SJCRH30 (cell line): ENCODE measurements at regions not wholly inside any gene's neighbourhood (a gene's known extent, or its start where the extent isn't known, plus 50 kb on each side); places are given as distances from the start of the nearest gene placed in this dataset.

Source experiments
- DNase-seq, 2 experiments: peaks; one replicate each; pipeline ENCODE4 v3.0.0-alpha.2; 2015 to 2020
- H3K27ac ChIP-seq: fragments of 250-450 bp; sonication (Bioruptor Pico); 2 replicates; pipeline ENCODE4 v1.5.1; 2020; ENCODE audit warnings: mild to moderate bottlenecking, moderate library complexity
- H3K27me3 ChIP-seq: fragments of 250-450 bp; sonication (Bioruptor Pico); 2 replicates; pipeline ENCODE4 v1.5.1; 2020; ENCODE audit warnings: mild to moderate bottlenecking, moderate library complexity
- H3K36me3 ChIP-seq: fragments of 250-450 bp; sonication (Bioruptor Pico); 2 replicates; pipeline ENCODE4 v1.5.1; 2020; ENCODE audit warnings: mild to moderate bottlenecking, moderate library complexity
- H3K4me1 ChIP-seq: fragments of 250-450 bp; sonication (Bioruptor Pico); 2 replicates; pipeline ENCODE4 v1.5.1; 2020; ENCODE audit warnings: mild to moderate bottlenecking, moderate library complexity
- H3K4me3 ChIP-seq: fragments of 250-450 bp; sonication (Bioruptor Pico); 2 replicates; pipeline ENCODE4 v1.5.1; 2020; ENCODE audit warnings: mild to moderate bottlenecking, moderate library complexity
- H3K9me3 ChIP-seq: fragments of 250-450 bp; sonication (Bioruptor Pico); replicated peaks from 2 replicates; pipeline ENCODE4 v1.5.1; 2020; ENCODE audit warnings: mild to moderate bottlenecking, moderate library complexity

DNA sequence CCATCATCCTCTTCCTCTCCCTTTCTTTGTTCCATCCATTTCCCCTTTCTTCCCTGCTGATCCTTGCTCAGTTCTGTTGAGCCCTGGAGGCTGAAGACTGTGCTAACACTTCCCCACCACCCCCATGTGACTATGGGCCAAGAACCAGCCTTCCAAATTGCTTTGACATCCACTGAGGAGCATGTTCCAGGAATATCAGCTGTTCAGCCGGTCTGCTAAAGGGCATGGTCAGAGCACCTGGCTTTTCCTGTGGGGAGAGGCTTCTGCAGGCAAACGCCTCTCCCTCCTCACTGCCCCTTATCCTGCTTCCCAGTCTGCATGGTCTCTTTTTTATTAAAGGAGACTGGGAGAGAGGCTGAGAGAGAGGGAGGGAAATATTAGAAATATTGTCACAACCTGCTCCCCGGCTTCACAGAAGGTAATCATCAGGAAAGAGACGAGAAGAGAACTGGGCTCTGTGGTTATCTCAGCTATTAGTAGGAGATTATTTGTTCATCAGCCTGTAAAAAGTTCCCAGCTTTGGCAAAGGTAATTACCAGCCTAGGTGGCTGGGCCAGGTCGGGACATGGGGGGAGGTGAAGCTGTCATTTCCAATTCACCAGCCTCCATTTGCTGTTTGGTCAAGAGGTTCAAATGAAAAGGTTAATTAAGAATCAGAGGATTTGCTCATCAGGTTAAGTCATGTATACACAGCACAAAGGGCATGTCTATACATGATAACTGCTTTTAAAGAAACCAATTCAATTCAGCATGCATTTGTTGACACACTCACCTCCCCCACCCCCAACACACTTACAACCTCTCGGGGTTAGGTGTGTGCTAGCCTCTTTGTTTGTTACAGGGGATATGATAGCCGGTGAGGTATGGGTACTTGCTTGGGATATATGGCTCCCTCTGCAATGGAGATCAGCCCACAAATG is 83.7 kb upstream of the CRHR1 start:
- H3K4me1 ChIP-seq = no peaks in the 10 kb centered on the region
- H3K36me3 ChIP-seq = no peaks in the 10 kb centered on the region
- H3K27me3 ChIP-seq = no peaks in the 10 kb centered on the region; the same call in 1 of the 2 replicates
- no peak for DNase-seq
- H3K4me3 ChIP-seq = no peak overlapping the region
- H3K27ac ChIP-seq = no peak overlapping the region
- H3K9me3 ChIP-seq = no peaks in the 10 kb centered on the region

DNA sequence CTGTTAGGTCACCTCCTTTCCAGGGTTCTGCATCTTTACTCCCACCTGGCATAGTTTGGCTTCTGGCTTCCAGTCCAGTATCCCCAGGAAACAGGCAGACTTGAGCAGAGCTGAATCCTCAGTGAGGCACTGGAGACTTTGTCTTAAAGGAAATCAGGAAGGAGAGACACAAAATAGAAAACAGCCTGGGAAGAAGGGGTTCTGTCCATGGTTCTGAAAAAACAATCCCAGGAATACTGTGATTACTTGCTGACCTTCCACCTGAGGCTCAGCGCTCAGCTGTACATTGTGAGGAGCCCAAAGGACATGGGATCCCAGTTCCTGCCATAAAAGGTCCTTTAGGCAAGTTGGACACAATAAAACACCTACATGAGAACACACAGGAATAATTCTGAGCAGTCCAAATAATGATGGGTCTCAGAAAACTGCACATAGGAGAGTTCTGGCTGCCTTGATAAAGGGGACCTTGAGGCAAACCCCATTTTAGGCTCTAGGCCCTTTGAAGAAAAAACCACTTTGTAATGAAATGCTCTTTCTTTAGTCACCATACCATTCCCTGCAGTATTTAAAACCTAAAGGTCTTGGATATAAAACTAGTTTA is 81.4 kb upstream of the CRHR1 start:
- no peak overlapping the region for H3K4me3 ChIP-seq
- no peaks in the 10 kb centered on the region for H3K9me3 ChIP-seq
- H3K27me3 ChIP-seq = no peaks in the 10 kb centered on the region
- no peak overlapping the region for H3K27ac ChIP-seq
- DNase-seq = peak in 1 of 2 experiments; percentile 56
- H3K4me1 ChIP-seq = no peaks in the 10 kb centered on the region
- H3K36me3 ChIP-seq = no peaks in the 10 kb centered on the region

DNA sequence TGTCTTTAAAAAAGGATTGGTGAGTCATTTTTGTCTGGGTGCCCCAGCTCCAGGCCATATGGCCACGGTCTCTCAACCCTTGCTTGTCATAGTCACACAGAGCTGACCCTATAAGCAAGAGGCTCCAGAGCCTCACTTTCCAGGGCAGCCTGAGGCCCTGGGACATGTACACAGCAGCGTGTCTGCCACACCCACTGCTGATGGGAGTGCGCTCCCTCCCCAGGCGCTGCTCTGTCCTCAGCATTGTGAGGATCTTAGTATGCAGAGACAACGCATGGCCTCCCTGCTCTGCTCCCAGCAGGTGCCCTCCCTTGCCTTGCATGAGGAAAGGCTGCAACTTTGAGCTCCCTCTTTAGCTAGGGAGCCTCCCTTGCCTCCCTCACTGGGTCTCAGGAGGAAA is 80.8 kb upstream of the CRHR1 start:
- no peak for DNase-seq
- Histone ChIP-seq H3K36me3 (no peaks in the 10 kb centered on the region), H3K9me3 (no peaks in the 10 kb centered on the region), H3K4me3 (no peak overlapping the region), H3K4me1 (no peaks in the 10 kb centered on the region), H3K27me3 (no peaks in the 10 kb centered on the region; the same call in none of the 2 replicates), H3K27ac (no peak overlapping the region)

DNA sequence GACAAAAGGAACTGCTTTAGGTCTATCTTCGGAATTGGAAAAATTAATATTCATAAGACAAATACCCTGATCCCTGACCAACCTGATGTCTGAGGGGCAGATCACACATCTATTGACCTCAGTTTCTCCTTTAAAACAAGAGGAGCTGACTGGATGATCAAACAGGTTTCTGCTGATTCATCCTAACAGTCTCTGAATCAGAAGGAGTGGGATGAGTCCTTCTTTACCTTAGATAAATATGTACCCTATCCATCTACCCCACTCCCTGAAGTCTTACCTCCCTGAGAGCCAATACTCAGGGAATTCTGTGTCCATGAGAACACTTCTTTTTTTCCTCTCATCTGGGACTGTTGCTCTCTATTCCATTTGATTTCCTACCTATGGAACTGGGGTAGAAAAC is 80.3 kb upstream of the CRHR1 start:
- Histone ChIP-seq H3K27ac (no peak overlapping the region), H3K27me3 (peaks cover 4% of the 10 kb centered on the region), H3K9me3 (no peaks in the 10 kb centered on the region), H3K4me1 (no peaks in the 10 kb centered on the region), H3K4me3 (no peak overlapping the region), H3K36me3 (no peaks in the 10 kb centered on the region)
- no peak for DNase-seq

DNA sequence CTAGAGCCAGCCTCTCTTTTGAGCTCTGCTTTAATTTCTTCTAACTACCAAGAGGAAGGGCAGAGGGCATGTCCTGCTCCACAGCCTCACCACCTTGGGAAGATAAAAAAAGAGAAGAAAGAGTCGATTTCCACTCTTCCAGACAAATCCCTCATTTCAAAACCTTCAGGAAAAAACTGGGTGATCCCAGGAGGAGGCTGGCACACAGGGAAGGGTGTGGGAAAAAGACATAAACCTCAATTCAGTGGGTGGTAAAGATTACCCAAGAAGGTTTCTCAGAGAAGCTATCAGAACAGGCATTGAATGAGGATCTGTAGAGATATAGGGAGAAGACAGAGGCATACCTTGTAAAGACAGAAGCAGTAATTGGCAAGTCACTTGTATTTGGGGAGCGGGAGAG is 79.9 kb upstream of the CRHR1 start:
- H3K9me3 ChIP-seq = no peaks in the 10 kb centered on the region
- H3K36me3 ChIP-seq = no peaks in the 10 kb centered on the region
- no peak for DNase-seq
- no peaks in the 10 kb centered on the region for H3K4me1 ChIP-seq
- no peak overlapping the region for H3K4me3 ChIP-seq
- no peak overlapping the region for H3K27ac ChIP-seq
- peaks cover 7% of the 10 kb centered on the region for H3K27me3 ChIP-seq

DNA sequence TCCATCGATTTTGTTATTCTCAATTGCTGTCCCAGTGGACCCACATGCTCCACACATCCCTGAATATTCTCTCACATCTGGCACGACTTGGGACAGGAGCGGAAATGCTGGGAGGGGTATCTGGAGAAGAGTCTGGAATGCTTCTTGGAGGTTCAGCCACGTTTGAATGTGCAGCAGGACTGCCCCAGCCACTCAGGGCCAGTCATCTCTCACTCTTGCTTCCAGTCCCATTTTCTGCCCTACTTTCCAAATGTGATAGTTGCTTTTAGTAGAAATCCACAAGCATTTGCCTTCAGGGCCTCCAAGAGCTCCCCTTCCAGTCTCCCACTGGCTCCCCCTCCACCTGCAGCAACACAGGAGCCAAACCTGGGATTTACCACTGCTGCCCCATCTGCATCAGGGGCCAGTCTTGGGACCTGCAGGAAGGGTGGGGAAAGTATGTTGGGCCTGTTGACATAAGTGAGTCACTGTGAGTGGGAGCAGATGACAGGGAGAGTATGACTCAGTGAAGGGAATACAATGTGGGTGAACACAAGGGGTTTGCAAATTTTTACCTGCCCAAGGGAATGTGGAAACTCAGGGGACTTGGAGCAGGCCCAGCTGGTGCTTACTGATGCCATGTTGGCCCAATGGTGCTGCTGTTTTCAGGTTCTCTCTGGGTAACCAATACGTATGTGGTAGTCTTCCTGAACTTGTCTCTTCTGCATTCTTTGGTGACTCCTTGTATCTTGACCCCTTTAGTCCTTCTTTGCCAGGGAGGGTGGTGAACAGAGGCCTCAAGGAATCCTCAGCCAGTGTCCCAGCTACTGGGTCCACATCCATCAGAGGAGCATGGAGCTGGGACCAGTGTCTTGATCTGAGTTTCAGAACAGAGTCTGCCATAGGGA is 78.8 kb upstream of the CRHR1 start:
- Histone ChIP-seq H3K27me3 (peaks cover 11% of the 10 kb centered on the region), H3K27ac (no peak overlapping the region)
- no peak for DNase-seq

DNA sequence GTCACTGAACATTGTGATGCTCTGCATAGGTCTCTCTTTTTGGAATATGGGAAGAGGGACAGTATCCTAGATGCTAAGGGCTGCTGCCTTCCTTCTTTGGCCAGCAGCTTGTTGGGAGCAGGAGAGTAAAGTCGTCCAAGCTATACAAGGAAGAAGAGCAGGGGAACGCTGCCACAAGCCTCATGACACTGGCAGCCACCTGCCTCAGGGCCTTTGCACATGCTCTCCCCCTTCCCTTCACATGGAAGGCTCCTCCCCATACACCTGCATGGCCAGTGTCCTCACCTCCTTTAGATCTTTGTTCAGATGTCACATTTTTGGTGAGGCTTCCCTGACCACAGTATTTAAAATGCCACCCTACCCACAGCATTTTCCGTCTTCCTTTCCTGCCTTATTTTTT is 78.1 kb upstream of the CRHR1 start:
- H3K27ac ChIP-seq = no peak overlapping the region
- peaks cover 13% of the 10 kb centered on the region for H3K27me3 ChIP-seq
- DNase-seq = no peak
- H3K4me3 ChIP-seq = no peak overlapping the region
- H3K36me3 ChIP-seq = no peaks in the 10 kb centered on the region
- no peaks in the 10 kb centered on the region for H3K4me1 ChIP-seq
- no peaks in the 10 kb centered on the region for H3K9me3 ChIP-seq

More for the DNA sequence above, 78.8 kb upstream of the CRHR1 start:
- Histone ChIP-seq H3K9me3 (no peaks in the 10 kb centered on the region), H3K36me3 (no peaks in the 10 kb centered on the region), H3K4me3 (no peak overlapping the region), H3K4me1 (no peaks in the 10 kb centered on the region)

DNA sequence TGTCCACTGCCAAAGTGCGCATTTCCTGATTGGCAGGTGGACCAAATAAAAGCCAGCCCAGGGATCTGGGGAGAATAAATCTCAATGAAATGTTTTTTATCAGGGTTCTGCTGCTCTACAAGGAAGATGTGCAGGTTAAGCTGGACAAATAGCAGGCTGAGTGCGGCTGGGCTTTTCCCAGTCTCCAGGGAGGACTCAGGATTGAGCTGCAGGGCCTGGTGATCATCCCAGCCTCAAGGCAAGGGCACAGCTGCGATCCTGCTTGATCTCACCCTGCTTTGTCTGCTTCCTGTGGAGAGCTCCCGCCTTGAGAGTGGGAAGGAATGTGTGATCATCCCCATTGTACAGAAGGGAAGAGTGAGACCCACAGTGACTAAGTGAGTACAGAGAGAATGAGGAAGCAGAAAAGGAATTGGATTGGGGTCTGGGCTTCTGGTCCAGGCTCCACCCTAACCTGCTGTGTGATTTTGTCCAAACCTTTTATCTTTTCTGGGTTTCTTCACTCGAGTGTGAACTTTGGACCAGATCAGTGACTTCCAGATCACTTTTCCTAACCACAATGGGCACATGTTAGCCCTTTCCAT is 75.3 kb upstream of the CRHR1 start:
- Histone ChIP-seq H3K9me3 (no peaks in the 10 kb centered on the region), H3K27me3 (peaks cover 13% of the 10 kb centered on the region), H3K4me3 (no peak overlapping the region), H3K36me3 (no peaks in the 10 kb centered on the region), H3K4me1 (no peaks in the 10 kb centered on the region), H3K27ac (no peak overlapping the region)
- DNase-seq = no peak

DNA sequence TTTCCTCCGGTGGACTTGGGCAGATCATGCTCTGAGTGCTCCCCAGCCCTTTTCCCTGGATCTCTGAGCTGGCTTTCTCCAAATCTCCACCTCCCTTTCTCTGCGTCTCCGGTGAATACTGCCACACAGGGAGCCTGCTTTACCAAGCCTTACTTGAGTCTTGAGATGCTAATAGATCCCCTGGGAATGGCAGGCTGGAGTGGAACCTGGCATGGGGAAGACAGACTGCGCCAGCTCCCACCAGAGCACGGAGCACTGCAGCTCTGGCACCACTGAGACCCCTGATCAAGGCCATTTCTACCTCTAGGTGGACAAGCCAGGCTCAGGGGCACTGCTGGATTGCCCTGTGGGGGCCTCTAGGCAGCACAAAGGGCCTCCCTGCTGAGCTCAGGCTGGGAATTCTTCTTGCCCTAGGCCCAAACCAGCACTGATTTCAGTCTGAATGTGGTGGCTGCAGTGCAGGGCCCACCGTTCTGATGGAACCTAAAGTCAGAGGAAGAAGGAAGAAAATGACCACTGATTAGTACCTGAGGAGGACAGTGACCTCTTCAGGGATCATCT is 74.3 kb upstream of the CRHR1 start:
- Histone ChIP-seq H3K9me3 (no peaks in the 10 kb centered on the region), H3K4me1 (no peaks in the 10 kb centered on the region), H3K27me3 (peaks cover 13% of the 10 kb centered on the region), H3K36me3 (no peaks in the 10 kb centered on the region), H3K4me3 (no peak overlapping the region), H3K27ac (no peak overlapping the region)
- no peak for DNase-seq

DNA sequence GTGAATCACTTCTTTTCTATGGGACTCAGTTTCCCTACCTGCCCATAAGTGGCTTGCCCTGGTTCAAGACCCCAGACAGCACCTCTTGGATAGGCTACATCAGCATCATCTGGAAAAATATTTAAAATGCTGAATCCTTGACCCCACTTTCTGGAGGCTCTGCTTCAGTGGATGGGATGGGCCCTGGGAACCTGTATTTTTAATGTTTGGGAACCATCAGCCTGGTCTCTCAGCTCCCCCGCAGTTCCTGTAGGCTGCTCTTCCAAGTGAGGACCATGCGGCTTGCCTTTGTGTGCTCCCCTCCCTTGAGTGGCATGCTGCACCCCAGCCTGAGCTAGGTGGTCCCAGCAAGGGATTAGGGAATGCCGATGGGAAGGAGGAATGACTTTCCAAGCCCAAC is 68.3 kb upstream of the CRHR1 start:
- Histone ChIP-seq H3K36me3 (no peaks in the 10 kb centered on the region), H3K9me3 (no peaks in the 10 kb centered on the region), H3K4me3 (no peak overlapping the region), H3K27me3 (peaks cover 15% of the 10 kb centered on the region; the same call in 1 of the 2 replicates), H3K27ac (no peak overlapping the region), H3K4me1 (no peaks in the 10 kb centered on the region)
- DNase-seq = no peak

DNA sequence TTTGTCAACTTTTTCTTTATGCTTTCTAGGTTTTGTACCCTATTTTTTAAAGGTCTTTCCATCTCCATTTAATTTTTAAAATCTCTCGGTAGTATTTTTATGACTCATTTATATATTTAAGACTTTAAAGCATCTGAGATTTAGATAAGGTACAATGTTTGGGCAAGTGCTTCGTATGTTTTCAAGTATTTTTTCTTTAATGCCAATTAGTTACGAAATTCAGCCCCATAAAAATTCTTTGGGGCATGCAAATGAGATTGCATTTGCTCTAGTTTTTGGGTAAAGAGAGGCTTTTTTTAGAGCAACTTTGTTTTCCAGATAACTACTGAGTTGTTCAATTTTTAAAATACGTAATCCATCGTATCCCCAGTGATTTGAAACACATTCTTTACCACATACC is 65.3 kb upstream of the CRHR1 start:
- Histone ChIP-seq H3K9me3 (no peaks in the 10 kb centered on the region), H3K4me1 (no peaks in the 10 kb centered on the region), H3K36me3 (no peaks in the 10 kb centered on the region), H3K4me3 (no peak overlapping the region), H3K27ac (no peak overlapping the region), H3K27me3 (peaks cover 21% of the 10 kb centered on the region; the same call in 1 of the 2 replicates)
- no peak for DNase-seq

DNA sequence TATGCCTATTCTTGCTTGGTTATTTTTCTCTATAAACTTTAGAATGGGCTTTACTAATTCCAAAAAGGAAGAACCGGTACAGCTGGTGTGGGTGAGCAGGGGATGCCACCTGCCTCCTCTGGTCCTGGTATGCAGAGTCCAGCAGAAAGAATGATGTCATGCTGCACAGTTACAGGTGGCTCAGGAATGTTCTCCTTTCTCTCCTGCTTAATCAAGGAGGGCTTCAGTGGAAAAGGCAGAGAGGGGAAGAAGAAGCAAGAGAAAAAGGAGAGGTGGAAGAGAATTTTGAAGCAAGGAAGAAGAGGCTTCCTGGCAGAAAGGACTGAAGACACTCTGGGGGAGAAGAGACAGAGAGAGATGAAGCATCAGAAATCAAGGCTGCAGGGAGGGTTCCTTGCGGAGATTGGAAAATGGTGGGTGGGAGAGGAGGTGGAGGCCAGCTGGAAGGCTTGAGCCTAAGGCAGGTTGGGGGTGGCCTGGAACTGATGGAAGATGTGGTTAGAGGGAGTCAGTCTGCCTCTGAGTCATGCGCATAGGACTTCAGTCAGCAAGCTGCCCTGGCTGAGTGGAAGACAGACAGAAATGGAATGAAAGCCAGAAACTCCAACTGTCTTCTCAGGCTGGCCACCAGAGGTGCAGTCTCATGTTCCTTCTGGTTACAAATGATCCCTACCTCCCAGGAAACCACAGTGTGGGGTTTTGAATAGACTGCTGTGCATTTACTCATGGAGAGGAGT is 64.6 kb upstream of the CRHR1 start:
- H3K36me3 ChIP-seq = no peaks in the 10 kb centered on the region
- H3K27me3 ChIP-seq = peaks cover 21% of the 10 kb centered on the region; the same call in 1 of the 2 replicates
- no peak overlapping the region for H3K27ac ChIP-seq
- no peak overlapping the region for H3K4me3 ChIP-seq
- H3K9me3 ChIP-seq = 0 out of 2 replicates have a peak, but pooled peaks cover 5% of the 10 kb centered on the region
- DNase-seq = peak; percentile 18 to 36
- H3K4me1 ChIP-seq = no peaks in the 10 kb centered on the region

DNA sequence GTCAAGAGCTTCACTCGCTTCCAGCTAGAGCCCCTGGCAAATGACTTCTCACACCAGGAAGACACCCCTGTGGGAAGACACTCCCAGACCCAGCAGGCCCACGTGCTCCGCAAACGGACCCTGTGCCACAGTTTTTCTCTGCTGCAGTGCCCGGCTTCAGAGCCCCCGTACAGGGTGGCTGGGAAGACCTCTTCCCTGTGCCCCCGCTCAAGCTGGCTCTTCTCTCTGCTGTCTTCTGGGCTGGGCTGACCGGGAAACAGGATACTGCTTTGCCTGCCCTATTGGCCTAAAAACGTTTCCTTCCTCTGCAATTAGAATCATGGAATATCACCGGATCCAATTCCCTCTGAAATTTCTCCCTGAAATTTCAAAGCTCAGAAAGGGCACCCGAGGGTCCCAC is 63.7 kb upstream of the CRHR1 start:
- DNase-seq = no peak
- H3K27ac ChIP-seq = no peak overlapping the region
- no peak overlapping the region for H3K4me3 ChIP-seq
- H3K36me3 ChIP-seq = no peaks in the 10 kb centered on the region
- peaks cover 21% of the 10 kb centered on the region; the same call in 1 of the 2 replicates for H3K27me3 ChIP-seq
- H3K9me3 ChIP-seq = 0 out of 2 replicates have a peak, but pooled peaks cover 5% of the 10 kb centered on the region
- no peaks in the 10 kb centered on the region for H3K4me1 ChIP-seq
